ENCODE measurements at regions not wholly inside any gene's neighbourhood (a gene's known extent, or its start where the extent isn't known, plus 50 kb on each side); places are given as distances from the start of the nearest gene placed in this dataset.
"Not testable (repeated sequence)": the region's sequence is repeated elsewhere in the genome, so short reads cannot be mapped to it uniquely, and the experiment has no call there.

- no peak for DNase-seq
- no CpG with 5 or more reads among the region's 33 CpGs for WGBS (ENCODE audit: extremely low coverage, insufficient coverage, insufficient read length)
- H3K18ac ChIP-seq (ENCODE audit: low read length), result no peak overlapping the region
- H2AK5ac ChIP-seq (ENCODE audit: low read length), result no peak overlapping the region
- no peak overlapping the region for H3K4ac ChIP-seq (ENCODE audit: low read depth, low read length)
- no peak overlapping the region for H2BK5ac ChIP-seq (ENCODE audit: low read depth, low read length, poor library complexity)
- H3K4me2 ChIP-seq (ENCODE audit: low read length), result no peak overlapping the region
- H3K9ac ChIP-seq (ENCODE audit: low read length), result no peak overlapping the region
- H3K36me3 ChIP-seq (ENCODE audit: control insufficient read depth in 1 of 2, insufficient read depth in 2 of 2, low read length in 2 of 2), result no peaks in the 10 kb centered on the region
- no peak overlapping the region for H2BK12ac ChIP-seq (ENCODE audit: low read length)
- H3K14ac ChIP-seq (ENCODE audit: low read length), result no peak overlapping the region
- H3K4me1 ChIP-seq (ENCODE audit: control insufficient read depth in 1 of 2, insufficient read depth in 2 of 2, low read length in 2 of 2), result no peaks in the 10 kb centered on the region
- no peak overlapping the region for H4K91ac ChIP-seq (ENCODE audit: low read depth, low read length)
- H2BK120ac ChIP-seq (ENCODE audit: insufficient read depth, low read length, poor library complexity), result no peak overlapping the region
- H3K27ac ChIP-seq (ENCODE audit: low read depth, low read length), result no peak overlapping the region
- no peak overlapping the region for H3K4me3 ChIP-seq (ENCODE audit: low read depth, low read length)
- H3K27me3 ChIP-seq (ENCODE audit: insufficient read depth, low read length), result no peaks in the 10 kb centered on the region
- no peaks in the 10 kb centered on the region for H3K79me2 ChIP-seq (ENCODE audit: control insufficient read depth, insufficient read depth, low read length, poor library complexity)
- H3K9me3 ChIP-seq (ENCODE audit: insufficient read depth, low read depth, low read length), result peaks cover 5% of the 10 kb centered on the region
- H3K79me1 ChIP-seq (ENCODE audit: low read length), result no peaks in the 10 kb centered on the region
- H4K12ac ChIP-seq (ENCODE audit: low read depth, low read length), result no peak overlapping the region
- no peak overlapping the region for H2AFZ ChIP-seq (ENCODE audit: insufficient read depth, low read length, poor library complexity)
- H4K8ac ChIP-seq (ENCODE audit: low read depth, low read length), result no peak overlapping the region
- no peak overlapping the region for H3K23ac ChIP-seq (ENCODE audit: low read length)
These were observed 757.5 kb upstream of the CTNND2 start for GRCh38 chr5:12661617-12662370.

- not testable (repeated sequence) for H4K12ac ChIP-seq (ENCODE audit: low read depth, low read length); H2AK5ac ChIP-seq (ENCODE audit: low read length); H3K4me3 ChIP-seq (ENCODE audit: low read depth, low read length); H2AFZ ChIP-seq (ENCODE audit: insufficient read depth, low read length, poor library complexity); H2BK5ac ChIP-seq (ENCODE audit: low read depth, low read length, poor library complexity); H3K18ac ChIP-seq (ENCODE audit: low read length); H4K91ac ChIP-seq (ENCODE audit: low read depth, low read length); H3K36me3 ChIP-seq (ENCODE audit: control insufficient read depth in 1 of 2, insufficient read depth in 2 of 2, low read length in 2 of 2); H3K9me3 ChIP-seq (ENCODE audit: insufficient read depth, low read depth, low read length); H3K14ac ChIP-seq (ENCODE audit: low read length); H3K4me2 ChIP-seq (ENCODE audit: low read length); H3K4me1 ChIP-seq (ENCODE audit: control insufficient read depth in 1 of 2, insufficient read depth in 2 of 2, low read length in 2 of 2); H3K23ac ChIP-seq (ENCODE audit: low read length); H2BK12ac ChIP-seq (ENCODE audit: low read length); H3K27ac ChIP-seq (ENCODE audit: low read depth, low read length); H3K4ac ChIP-seq (ENCODE audit: low read depth, low read length); H3K79me2 ChIP-seq (ENCODE audit: control insufficient read depth, insufficient read depth, low read length, poor library complexity); H3K9ac ChIP-seq (ENCODE audit: low read length); H4K8ac ChIP-seq (ENCODE audit: low read depth, low read length); H3K79me1 ChIP-seq (ENCODE audit: low read length); H2BK120ac ChIP-seq (ENCODE audit: insufficient read depth, low read length, poor library complexity); DNase-seq; H3K27me3 ChIP-seq (ENCODE audit: insufficient read depth, low read length)
- WGBS (ENCODE audit: extremely low coverage, insufficient coverage, insufficient read length), result no CpG with 5 or more reads among the region's 24 CpGs
These were observed 756.2 kb upstream of the CTNND2 start for GRCh38 chr5:12660279-12661107.

- Histone ChIP-seq H4K12ac (ENCODE audit: low read depth, low read length) (no peak overlapping the region), H3K4me3 (ENCODE audit: low read depth, low read length) (no peak overlapping the region), H3K4ac (ENCODE audit: low read depth, low read length) (no peak overlapping the region), H3K79me1 (ENCODE audit: low read length) (no peaks in the 10 kb centered on the region), H3K79me2 (ENCODE audit: control insufficient read depth, insufficient read depth, low read length, poor library complexity) (no peaks in the 10 kb centered on the region), H3K36me3 (ENCODE audit: control insufficient read depth in 1 of 2, insufficient read depth in 2 of 2, low read length in 2 of 2) (no peaks in the 10 kb centered on the region), H2BK120ac (ENCODE audit: insufficient read depth, low read length, poor library complexity) (no peak overlapping the region), H3K9ac (ENCODE audit: low read length) (no peak overlapping the region), H3K27ac (ENCODE audit: low read depth, low read length) (no peak overlapping the region), H3K4me2 (ENCODE audit: low read length) (no peak overlapping the region), H3K18ac (ENCODE audit: low read length) (no peak overlapping the region), H2AFZ (ENCODE audit: insufficient read depth, low read length, poor library complexity) (no peak overlapping the region), H3K9me3 (ENCODE audit: insufficient read depth, low read depth, low read length) (peaks cover 5% of the 10 kb centered on the region), H4K91ac (ENCODE audit: low read depth, low read length) (no peak overlapping the region), H3K27me3 (ENCODE audit: insufficient read depth, low read length) (no peaks in the 10 kb centered on the region), H2BK12ac (ENCODE audit: low read length) (no peak overlapping the region), H4K8ac (ENCODE audit: low read depth, low read length) (no peak overlapping the region), H2BK5ac (ENCODE audit: low read depth, low read length, poor library complexity) (no peak overlapping the region), H2AK5ac (ENCODE audit: low read length) (no peak overlapping the region), H3K23ac (ENCODE audit: low read length) (no peak overlapping the region), H3K4me1 (ENCODE audit: control insufficient read depth in 1 of 2, insufficient read depth in 2 of 2, low read length in 2 of 2) (no peaks in the 10 kb centered on the region), H3K14ac (ENCODE audit: low read length) (no peak overlapping the region)
- no peak for DNase-seq
- WGBS (ENCODE audit: extremely low coverage, insufficient coverage, insufficient read length), result no CpG with 5 or more reads among the region's 4 CpGs
These were observed 755.4 kb upstream of the CTNND2 start for GRCh38 chr5:12659686-12660085.

DNA sequence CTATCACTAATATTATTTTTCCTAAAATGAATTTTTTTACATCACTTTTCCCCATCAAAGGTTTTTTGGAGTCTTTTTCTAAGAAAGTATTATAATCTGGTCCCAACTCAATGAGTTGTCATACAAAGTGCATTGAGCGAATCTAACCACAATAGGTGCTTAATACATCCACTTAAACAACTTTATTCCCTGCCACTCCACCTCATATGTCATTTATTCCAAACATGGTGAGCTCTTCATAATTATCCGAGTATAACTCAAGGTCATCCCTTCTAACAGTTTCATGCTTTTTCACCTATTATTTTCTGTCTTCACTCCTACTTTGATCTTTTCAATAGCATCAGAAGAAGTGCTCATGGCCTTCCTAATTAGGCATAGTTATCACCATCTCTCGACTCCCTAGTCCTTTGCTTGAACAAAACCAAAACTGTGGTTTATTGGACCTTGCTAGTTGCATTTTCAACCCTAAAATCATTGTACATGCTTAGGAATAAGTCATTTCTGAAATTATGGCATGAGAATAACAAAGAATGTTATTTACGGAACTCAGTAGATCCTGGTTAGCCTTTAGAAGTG is 754.7 kb upstream of the CTNND2 start:
- H3K79me2 ChIP-seq (ENCODE audit: control insufficient read depth, insufficient read depth, low read length, poor library complexity), result no peaks in the 10 kb centered on the region
- H2BK5ac ChIP-seq (ENCODE audit: low read depth, low read length, poor library complexity), result no peak overlapping the region
- H2AFZ ChIP-seq (ENCODE audit: insufficient read depth, low read length, poor library complexity), result no peak overlapping the region
- H2AK5ac ChIP-seq (ENCODE audit: low read length), result no peak overlapping the region
- H3K4me2 ChIP-seq (ENCODE audit: low read length), result no peak overlapping the region
- no peak overlapping the region for H3K18ac ChIP-seq (ENCODE audit: low read length)
- H2BK12ac ChIP-seq (ENCODE audit: low read length), result no peak overlapping the region
- DNase-seq, result no peak
- H3K79me1 ChIP-seq (ENCODE audit: low read length), result no peaks in the 10 kb centered on the region
- no peak overlapping the region for H3K27ac ChIP-seq (ENCODE audit: low read depth, low read length)
- peaks cover 5% of the 10 kb centered on the region for H3K9me3 ChIP-seq (ENCODE audit: insufficient read depth, low read depth, low read length)
- no peak overlapping the region for H4K8ac ChIP-seq (ENCODE audit: low read depth, low read length)
- H4K12ac ChIP-seq (ENCODE audit: low read depth, low read length), result no peak overlapping the region
- H3K27me3 ChIP-seq (ENCODE audit: insufficient read depth, low read length), result no peaks in the 10 kb centered on the region
- no peaks in the 10 kb centered on the region for H3K4me1 ChIP-seq (ENCODE audit: control insufficient read depth in 1 of 2, insufficient read depth in 2 of 2, low read length in 2 of 2)
- H3K36me3 ChIP-seq (ENCODE audit: control insufficient read depth in 1 of 2, insufficient read depth in 2 of 2, low read length in 2 of 2), result no peaks in the 10 kb centered on the region
- H3K23ac ChIP-seq (ENCODE audit: low read length), result no peak overlapping the region
- H3K9ac ChIP-seq (ENCODE audit: low read length), result no peak overlapping the region
- no peak overlapping the region for H3K4me3 ChIP-seq (ENCODE audit: low read depth, low read length)
- no peak overlapping the region for H3K14ac ChIP-seq (ENCODE audit: low read length)
- no peak overlapping the region for H4K91ac ChIP-seq (ENCODE audit: low read depth, low read length)
- no peak overlapping the region for H2BK120ac ChIP-seq (ENCODE audit: insufficient read depth, low read length, poor library complexity)
- no peak overlapping the region for H3K4ac ChIP-seq (ENCODE audit: low read depth, low read length)
- WGBS (ENCODE audit: extremely low coverage, insufficient coverage, insufficient read length), result no CpG with 5 or more reads among the region's 4 CpGs

Data from trophoblast cell (in vitro differentiated cells and primary cell).